HL-60 (cell line): ENCODE measurements at regions not wholly inside any gene's neighbourhood (a gene's known extent, or its start where the extent isn't known, plus 50 kb on each side); places are given as distances from the start of the nearest gene placed in this dataset.

Experiments
- CTCF ChIP-seq: IDR thresholded peaks from one replicate; pipeline ENCODE4 v1.5.1; 2011; ENCODE audit warnings: low read length, control low read depth, inconsistent platforms; ENCODE audit not compliant: insufficient read depth
- GABPA ChIP-seq: IDR thresholded peaks from 2 replicates; pipeline ENCODE4 v1.6.1; 2012; ENCODE audit warnings: low read depth
- POLR2AphosphoS5 ChIP-seq: IDR thresholded peaks from 2 replicates; pipeline ENCODE4 v1.6.1; 2012; ENCODE audit warnings: low read depth
- REST ChIP-seq: IDR thresholded peaks from 2 replicates; pipeline ENCODE4 v1.6.1; 2012; ENCODE audit warnings: low read depth; ENCODE audit not compliant: insufficient replicate concordance
- SPI1 ChIP-seq: IDR thresholded peaks from 2 replicates; pipeline ENCODE4 v1.6.1; 2012; ENCODE audit warnings: low read depth, mild to moderate bottlenecking, borderline replicate concordance

DNA sequence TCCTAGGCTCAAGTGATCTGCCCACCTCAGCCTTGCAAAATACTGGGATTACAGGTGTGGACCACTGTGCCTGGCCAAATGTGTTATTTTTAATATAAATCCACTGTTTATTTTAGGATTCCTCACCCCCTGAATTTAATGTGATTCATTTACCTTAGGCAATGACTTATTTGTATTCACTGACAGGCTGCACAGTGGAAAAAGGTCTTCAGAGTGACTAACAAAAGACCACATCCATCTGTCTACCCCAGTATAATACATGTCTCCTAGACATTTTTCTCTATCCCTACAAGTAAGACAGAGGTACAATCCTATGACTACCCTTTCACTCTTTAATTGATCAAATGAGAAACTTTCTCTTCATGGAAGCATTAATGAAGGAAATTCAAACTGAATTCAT lies 230.2 kb downstream of the AHR start:
- TF ChIP-seq CTCF (no peak), GABPA (no peak), POLR2AphosphoS5 (no peak), REST (no peak), SPI1 (no peak)
